ENCODE measurements at regions not wholly inside any gene's neighbourhood (a gene's known extent, or its start where the extent isn't known, plus 50 kb on each side); places are given as distances from the start of the nearest gene placed in this dataset.

DNA sequence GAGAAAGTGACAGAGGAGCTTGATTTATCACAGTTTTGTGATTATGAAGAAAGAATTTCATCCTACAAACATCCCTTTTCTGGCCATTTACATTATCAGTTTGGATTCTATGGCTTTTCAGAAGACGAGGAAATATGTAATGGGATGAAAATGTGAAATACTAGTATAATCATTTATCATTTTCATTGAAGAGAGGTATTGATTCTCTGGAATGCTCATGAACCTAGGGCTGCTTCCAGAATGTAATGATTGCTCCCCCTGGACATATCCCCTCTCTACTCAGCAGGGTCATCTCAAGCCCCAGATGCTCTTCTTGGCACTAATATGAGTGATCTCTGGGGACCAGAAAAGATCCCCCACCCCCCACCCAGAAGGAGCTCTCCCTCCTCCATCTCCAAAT lies 106.7 kb upstream of the ZNF618 start (continued):
- TF ChIP-seq RXRA (IDR thresholded peaks at IDR 0.05; ENCODE audit: insufficient read depth, low read depth, low read length) (no peak), POU5F1 (IDR thresholded peaks at IDR 0.05; ENCODE audit: low read depth, low read length) (no peak), BACH1 (IDR thresholded peaks at IDR 0.05; ENCODE audit: low read length) (no peak), BCL11A (IDR thresholded peaks at IDR 0.05; ENCODE audit: low read depth in 2 of 2, low read length in 2 of 2) (no peak), SIRT6 (IDR thresholded peaks at IDR 0.05; ENCODE audit: low read length) (no peak)
